Ovary (tissue), 7 donors: ENCODE measurements at regions not wholly inside any gene's neighbourhood (a gene's known extent, or its start where the extent isn't known, plus 50 kb on each side); places are given as distances from the start of the nearest gene placed in this dataset.

Source experiments
- DNase-seq, 5 donors: peaks; one replicate each; pipeline ENCODE4 v3.0.0-alpha.2; 2019 to 2020
- H3K27ac ChIP-seq, 2 donors: fragments of 200-600 bp; one replicate each; pipeline versions ENCODE4 v1.5.1 to v1.8.0; 2019 to 2022
- H3K27me3 ChIP-seq: fragments of 200-600 bp; one replicate; pipeline ENCODE4 v1.8.0; 2022
- H3K36me3 ChIP-seq: fragments of 200-600 bp; sonication (generic); one replicate; pipeline ENCODE4 v1.5.1; 2019
- H3K4me1 ChIP-seq: one replicate; pipeline ENCODE4 v1.8.1; 2013; ENCODE audit warnings: mild to moderate bottlenecking, moderate library complexity; ENCODE audit not compliant: insufficient read depth
- H3K4me3 ChIP-seq: fragments of 200-600 bp; sonication (generic); one replicate; pipeline ENCODE4 v1.5.1; 2017
- H3K9me3 ChIP-seq, 2 donors: fragments of 200-600 bp in 1 of 2; sonication (generic) in 1 of 2; one replicate each; pipeline versions ENCODE4 v1.5.1 to v1.8.1; 2013 to 2019; ENCODE audit warnings: mild to moderate bottlenecking in 1 of 2, moderate library complexity in 1 of 2
- CTCF ChIP-seq, 3 donors: fragments of 450-650 bp in 2 of 3; fragments of 200-600 bp in 1 of 3; IDR thresholded peaks; one replicate each; pipeline versions ENCODE4 v1.5.1 to v1.8.0; 2016 to 2022; ENCODE audit warnings: antibody characterized with exemption in 3 of 3, mild to moderate bottlenecking in 1 of 3
- EP300 ChIP-seq: sonication (generic); formaldehyde crosslinking; IDR thresholded peaks from one replicate; pipeline ENCODE4 v1.6.1; 2017; ENCODE audit warnings: antibody characterized with exemption
- POLR2A ChIP-seq: fragments of 450-650 bp; IDR thresholded peaks from one replicate; pipeline ENCODE4 v1.6.1; 2017; ENCODE audit warnings: antibody characterized with exemption, mild to moderate bottlenecking, moderate library complexity
- WGBS, 3 donors: extraction: QIAGEN DNeasy Blood & Tissue Kit in 1 of 3; methylation state at CpG; one replicate each; pipeline versions ENCODE4 v1.1.5 to v1.1.7; 2013 to 2017; 5-methylcytosine and 5-hydroxymethylcytosine counted together
- intact Hi-C, 4 donors: fragments of 100-400 bp; cut with DNase I; formaldehyde crosslinking; loops; one replicate each; pipeline versions ENCODE4 v1.11.0 to v1.15.1; 2022 to 2023
- donor health status: DM: no; HTN: no; CAD: no; lungs with moderate emphysema.
- donor health status: DM: no; HTN: no; CAD: no.
- donor health status: Bipolar disorder and iron deficiency.
- donor health status: DM: no; HTN: no; CAD: no.
- donor health status: DM: yes; HTN: yes; CAD: no.

GRCh38 chr21:39012326-39013230 lies 170.7 kb downstream of the PSMG1 start:
- no peak overlapping the region for H3K27ac ChIP-seq
- H3K36me3 ChIP-seq, result no peaks in the 10 kb centered on the region
- no peak for DNase-seq
- intact Hi-C loops, result loop anchor here in 1 of 4 donors (10.0 kb wide), 1 partner anchor 82 kb away; no protein-coding TSS in a partner anchor
- no peak overlapping the region for H3K4me3 ChIP-seq
- 89 to 93% (median 91%) methylated on average over 15 of the region's 15 CpGs for WGBS, 3 donors
- TF ChIP-seq POLR2A (no peak), EP300 (no peak), CTCF (IDR thresholded peaks at IDR 0.05) (no peak)
- no peaks in the 10 kb centered on the region for H3K9me3 ChIP-seq
- H3K27me3 ChIP-seq, result no peaks in the 10 kb centered on the region
- no peaks in the 10 kb centered on the region for H3K4me1 ChIP-seq

- H3K27me3 ChIP-seq, result no peaks in the 10 kb centered on the region
- no peaks in the 10 kb centered on the region for H3K9me3 ChIP-seq
- no peak overlapping the region for H3K27ac ChIP-seq
- no peaks in the 10 kb centered on the region for H3K4me1 ChIP-seq
- WGBS, 3 donors, result 94 to 96% (median 95%) methylated on average over 3 of the region's 3 CpGs
- intact Hi-C loops, result loop anchor here in 1 of 4 donors (10.0 kb wide), 1 partner anchor 83 kb away; no protein-coding TSS in a partner anchor
- no peak for DNase-seq
- H3K4me3 ChIP-seq, result no peak overlapping the region
- no peaks in the 10 kb centered on the region for H3K36me3 ChIP-seq
- TF ChIP-seq EP300 (no peak), POLR2A (no peak), CTCF (IDR thresholded peaks at IDR 0.05) (no peak)
Observed at GRCh38 chr21:39011911-39012310, 171.3 kb downstream of the PSMG1 start.

- DNase-seq, result no peak
- intact Hi-C loops, result loop anchor here in 1 of 4 donors (10.0 kb wide), 1 partner anchor 84 kb away; no protein-coding TSS in a partner anchor
- H3K27ac ChIP-seq, result no peak overlapping the region
- H3K9me3 ChIP-seq, result no peaks in the 10 kb centered on the region
- TF ChIP-seq EP300, result no peak
- TF ChIP-seq POLR2A, result no peak
- TF ChIP-seq CTCF (IDR thresholded peaks at IDR 0.05), result no peak
- H3K4me3 ChIP-seq, result no peak overlapping the region
- H3K4me1 ChIP-seq, result peaks cover 4% of the 10 kb centered on the region
- 85 to 91% (median 90%) methylated on average over 16 of the region's 16 CpGs for WGBS, 3 donors
- no peaks in the 10 kb centered on the region for H3K36me3 ChIP-seq
- H3K27me3 ChIP-seq, result no peaks in the 10 kb centered on the region
Observed at GRCh38 chr21:39010629-39011404, 172.4 kb downstream of the PSMG1 start.

GRCh38 chr21:39009587-39010225 lies 173.5 kb downstream of the PSMG1 start:
- intact Hi-C loops, result loop anchor here in 2 of 4 donors (10.0 kb wide), 2 partner anchors 85 to 205 kb away; partner anchors contain the start of gene ETS2 (in 1 of the 2)
- Histone ChIP-seq H3K4me1 (peaks cover 9% of the 10 kb centered on the region), H3K9me3 (no peaks in the 10 kb centered on the region), H3K27me3 (no peaks in the 10 kb centered on the region), H3K36me3 (no peaks in the 10 kb centered on the region), H3K27ac (no peak overlapping the region), H3K4me3 (no peak overlapping the region)
- TF ChIP-seq POLR2A, result no peak
- no peak for TF ChIP-seq EP300
- no peak for TF ChIP-seq CTCF (IDR thresholded peaks at IDR 0.05)
- DNase-seq, result no peak
- 68 to 89% (median 85%) methylated on average over 7 of the region's 7 CpGs for WGBS, 3 donors
